Prostate gland (tissue), 2 donors: ENCODE measurements at regions not wholly inside any gene's neighbourhood (a gene's known extent, or its start where the extent isn't known, plus 50 kb on each side); places are given as distances from the start of the nearest gene placed in this dataset.

ENCODE experiments used
- CTCF ChIP-seq, 4 experiments: fragments of 200-600 bp in 2 of 4; fragments of 450-650 bp in 2 of 4; sonication (generic) in 2 of 4; IDR thresholded peaks; 1 replicate in 3 of 4; 2 replicates in 1 of 4; pipeline ENCODE4 v1.5.1; 2016 to 2019; ENCODE audit warnings: antibody characterized with exemption in 4 of 4, mild to moderate bottlenecking in 2 of 4, moderate library complexity in 2 of 4
- POLR2A ChIP-seq: fragments of 450-650 bp; IDR thresholded peaks from one replicate; pipeline ENCODE4 v1.6.1; 2016; ENCODE audit warnings: antibody characterized with exemption, mild to moderate bottlenecking

DNA sequence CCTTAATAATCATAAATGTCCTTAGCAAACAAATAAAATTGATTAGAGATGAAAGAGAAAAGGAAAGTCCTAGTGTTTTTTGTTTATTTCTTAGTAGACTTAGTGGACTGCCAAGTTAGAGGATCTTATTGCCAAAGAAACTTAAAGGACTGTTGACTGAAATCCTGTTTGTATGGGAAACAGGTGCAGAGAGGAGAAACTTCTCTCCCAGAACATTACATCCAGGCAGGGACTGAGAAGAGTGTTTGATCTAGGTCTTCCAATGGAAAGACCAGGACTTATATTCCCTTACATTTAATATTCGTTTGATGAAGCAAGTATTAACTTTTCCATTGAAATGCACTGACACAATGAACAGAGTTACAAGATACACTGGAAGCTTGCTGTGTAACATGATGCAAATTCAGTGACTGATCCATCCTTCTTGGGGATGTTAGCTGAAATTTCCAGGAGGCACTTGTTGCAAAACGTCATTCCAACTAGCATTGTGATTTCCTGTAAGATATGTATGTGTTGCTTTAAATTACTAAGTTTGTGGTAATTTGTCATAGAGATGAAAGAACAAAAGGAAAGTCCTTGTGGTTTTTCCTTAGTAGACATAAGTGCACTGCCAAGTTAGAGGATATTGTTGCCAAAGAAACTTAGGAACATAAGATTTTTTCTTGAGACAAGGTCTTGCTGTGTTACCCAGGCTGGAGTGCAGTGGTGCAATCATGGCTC, 505.6 kb downstream of the STIM2 start:
- no peak for TF ChIP-seq CTCF (IDR thresholded peaks at IDR 0.05)
- TF ChIP-seq POLR2A, result no peak
